Tibial artery (tissue), 4 donors: ENCODE measurements at regions not wholly inside any gene's neighbourhood (a gene's known extent, or its start where the extent isn't known, plus 50 kb on each side); places are given as distances from the start of the nearest gene placed in this dataset.

Experiments used
- DNase-seq, 2 donors: peaks; one replicate each; pipeline ENCODE4 v3.0.0-alpha.2; 2019
- H3K27ac ChIP-seq, 2 donors: fragments of 200-600 bp; sonication (generic) in 1 of 2; 1 replicate in 1 of 2; 2 replicates in 1 of 2; pipeline ENCODE4 v1.5.1; 2018 to 2019; ENCODE audit warnings: mild to moderate bottlenecking in 1 of 2
- H3K27me3 ChIP-seq, 2 donors: fragments of 200-600 bp; sonication (generic) in 1 of 2; one replicate each; pipeline versions ENCODE4 v1.5.1 to v1.6.0; 2016 to 2019
- H3K36me3 ChIP-seq, 3 donors: fragments of 200-600 bp; sonication (generic) in 2 of 3; one replicate each; pipeline ENCODE4 v1.5.1; 2016 to 2019; ENCODE audit warnings: mild to moderate bottlenecking in 2 of 3
- H3K4me1 ChIP-seq, 4 donors: fragments of 200-600 bp; sonication (generic) in 2 of 4; 1 replicate in 3 of 4; 2 replicates in 1 of 4; pipeline ENCODE4 v1.5.1; 2016 to 2019
- H3K4me3 ChIP-seq, 2 donors: fragments of 200-600 bp; sonication (generic) in 1 of 2; 1 replicate in 1 of 2; 2 replicates in 1 of 2; pipeline ENCODE4 v1.5.1; 2018 to 2019; ENCODE audit warnings: mild to moderate bottlenecking in 2 of 2
- H3K9me3 ChIP-seq, 3 donors: fragments of 200-600 bp; sonication (generic) in 1 of 3; one replicate each; pipeline ENCODE4 v1.5.1; 2016 to 2019
- CTCF ChIP-seq, 2 experiments: fragments of 200-600 bp in 1 of 2; fragments of 450-650 bp in 1 of 2; IDR thresholded peaks; one replicate each; pipeline ENCODE4 v1.5.1; 2017 to 2019; ENCODE audit warnings: antibody characterized with exemption in 2 of 2, mild to moderate bottlenecking in 1 of 2, moderate library complexity in 1 of 2
- intact Hi-C: fragments of 100-400 bp; cut with DNase I; formaldehyde crosslinking; loops from one replicate; pipeline ENCODE4 v1.15.0; 2023; ENCODE audit warnings: low total_unique reads

- Histone ChIP-seq H3K36me3 (no peaks in the 10 kb centered on the region), H3K9me3 (no peaks in the 10 kb centered on the region), H3K4me3 (no peak overlapping the region), H3K4me1 (no peaks in the 10 kb centered on the region), H3K27ac (no peak overlapping the region), H3K27me3 (no peaks in the 10 kb centered on the region)
- TF ChIP-seq CTCF (IDR thresholded peaks at IDR 0.05) = no peak
- intact Hi-C loops = no loop called here
- DNase-seq = no peak
Observed at GRCh38 chr18:37975446-37975845, 409.8 kb upstream of the CELF4 start.

DNA sequence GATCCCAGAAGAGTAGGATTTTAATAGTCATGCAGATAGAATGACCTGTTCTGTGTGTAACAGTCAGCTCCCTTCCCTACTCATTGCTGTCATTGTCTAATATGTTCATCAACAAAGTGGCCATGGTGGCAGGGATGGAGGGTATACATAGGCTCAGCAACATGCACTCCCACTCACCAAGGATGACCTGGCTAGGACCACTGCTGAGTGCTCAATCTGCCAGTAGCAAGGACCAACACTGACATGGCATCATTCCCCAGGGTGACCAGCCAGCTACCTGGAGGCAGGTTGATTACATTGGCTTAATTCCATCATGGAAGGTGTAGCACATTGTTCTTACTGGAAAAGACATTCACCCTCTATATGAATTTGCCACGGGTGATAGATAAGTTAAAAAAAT, 401.7 kb upstream of the CELF4 start:
- H3K36me3 ChIP-seq = no peaks in the 10 kb centered on the region
- intact Hi-C loops = no loop called here
- no peak overlapping the region for H3K27ac ChIP-seq
- H3K9me3 ChIP-seq = no peaks in the 10 kb centered on the region
- H3K4me3 ChIP-seq = no peak overlapping the region
- TF ChIP-seq CTCF (IDR thresholded peaks at IDR 0.05) = no peak
- H3K4me1 ChIP-seq = no peaks in the 10 kb centered on the region
- no peaks in the 10 kb centered on the region for H3K27me3 ChIP-seq
- no peak for DNase-seq

- Histone ChIP-seq H3K36me3 (no peaks in the 10 kb centered on the region), H3K9me3 (no peaks in the 10 kb centered on the region), H3K27ac (no peak overlapping the region), H3K27me3 (no peaks in the 10 kb centered on the region), H3K4me3 (no peak overlapping the region), H3K4me1 (no peaks in the 10 kb centered on the region)
- intact Hi-C loops = no loop called here
- no peak for DNase-seq
- no peak for TF ChIP-seq CTCF (IDR thresholded peaks at IDR 0.05)
Observed at GRCh38 chr18:37965572-37965970, 400.0 kb upstream of the CELF4 start.

- Histone ChIP-seq H3K27me3 (no peaks in the 10 kb centered on the region), H3K4me3 (no peak overlapping the region), H3K9me3 (no peaks in the 10 kb centered on the region), H3K36me3 (no peaks in the 10 kb centered on the region), H3K27ac (no peak overlapping the region), H3K4me1 (no peaks in the 10 kb centered on the region)
- intact Hi-C loops = no loop called here
- no peak for TF ChIP-seq CTCF (IDR thresholded peaks at IDR 0.05)
- DNase-seq = no peak
Observed at GRCh38 chr18:37964885-37965571, 399.4 kb upstream of the CELF4 start.

DNA sequence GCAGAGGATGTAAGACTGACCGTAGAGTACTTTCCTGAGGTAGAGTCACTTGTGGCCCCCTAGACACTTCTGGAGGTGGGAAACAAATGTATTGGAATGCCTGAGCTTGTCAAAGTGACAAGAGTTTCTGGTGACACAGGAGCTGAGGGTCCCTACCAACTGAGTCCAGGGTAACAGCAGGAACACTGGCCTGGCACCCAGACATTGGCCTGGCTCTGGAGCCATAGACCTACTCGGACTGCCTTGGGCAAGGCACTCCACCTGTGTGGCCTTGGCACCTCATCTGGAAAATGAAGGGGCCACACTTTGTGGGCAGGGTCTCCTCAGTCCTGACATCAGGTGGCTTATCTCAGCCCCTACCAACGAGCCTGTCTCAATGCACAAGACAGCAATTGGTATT, 398.2 kb upstream of the CELF4 start:
- Histone ChIP-seq H3K27ac (no peak overlapping the region), H3K27me3 (no peaks in the 10 kb centered on the region), H3K36me3 (no peaks in the 10 kb centered on the region), H3K4me1 (no peaks in the 10 kb centered on the region), H3K4me3 (no peak overlapping the region), H3K9me3 (no peaks in the 10 kb centered on the region)
- no peak for DNase-seq
- TF ChIP-seq CTCF (IDR thresholded peaks at IDR 0.05) = no peak
- intact Hi-C loops = no loop called here
